Type B pancreatic cell (in vitro differentiated cells): ENCODE measurements at regions not wholly inside any gene's neighbourhood (a gene's known extent, or its start where the extent isn't known, plus 50 kb on each side); places are given as distances from the start of the nearest gene placed in this dataset.
A peak's percentile ranks its signal among the peaks of the same experiment; 100 is the strongest.

Experiments used
- DNase-seq: peaks from one replicate; pipeline ENCODE4 v3.0.0; 2021; ENCODE audit warnings: mixed read lengths; ENCODE audit not compliant: unreplicated experiment; ENCODE audit errors: extremely low spot score
- H3K27ac Mint-ChIP-seq: 2 replicates; pipeline ENCODE4 v1.8.0; 2021; ENCODE audit warnings: mild to moderate bottlenecking, mixed read lengths
- H3K27me3 Mint-ChIP-seq: 2 replicates; pipeline ENCODE4 v1.8.0; 2021; ENCODE audit warnings: mixed read lengths
- H3K36me3 Mint-ChIP-seq: 2 replicates; pipeline ENCODE4 v1.8.0; 2021; ENCODE audit warnings: mixed read lengths
- H3K4me1 Mint-ChIP-seq: one replicate; pipeline ENCODE4 v1.8.0; 2021; ENCODE audit warnings: mixed read lengths; ENCODE audit not compliant: unreplicated experiment
- H3K4me3 Mint-ChIP-seq: 2 replicates; pipeline ENCODE4 v1.8.0; 2021; ENCODE audit warnings: mild to moderate bottlenecking, mixed read lengths
- H3K9me3 Mint-ChIP-seq: 2 replicates; pipeline ENCODE4 v1.8.0; 2021; ENCODE audit warnings: mixed read lengths
- CTCF ChIP-seq: fragments of 200-600 bp; sonication (generic); conservative IDR thresholded peaks from 2 replicates; pipeline ENCODE4 v1.5.0; 2021; ENCODE audit warnings: antibody characterized with exemption, mild to moderate bottlenecking

GRCh38 chr13:104163866-104164630 lies 1097.8 kb upstream of the SLC10A2 start:
- DNase-seq, result no peak
- Mint-ChIP-seq H3K4me1 (no peaks in the 10 kb centered on the region), H3K36me3 (no peaks in the 10 kb centered on the region), H3K27me3 (peaks cover 3% of the 10 kb centered on the region), H3K9me3 (no peaks in the 10 kb centered on the region), H3K27ac (no peak overlapping the region), H3K4me3 (no peak overlapping the region)
- TF ChIP-seq CTCF, result no peak

GRCh38 chr13:104160536-104160935 lies 1094.3 kb upstream of the SLC10A2 start:
- no peaks in the 10 kb centered on the region for H3K36me3 Mint-ChIP-seq
- DNase-seq, result no peak
- no peaks in the 10 kb centered on the region for H3K27me3 Mint-ChIP-seq
- H3K4me3 Mint-ChIP-seq, result no peak overlapping the region
- H3K27ac Mint-ChIP-seq, result no peak overlapping the region
- no peaks in the 10 kb centered on the region for H3K4me1 Mint-ChIP-seq
- H3K9me3 Mint-ChIP-seq, result no peaks in the 10 kb centered on the region
- no peak for TF ChIP-seq CTCF

- Mint-ChIP-seq H3K4me3 (peak overlapping the region; percentile 70), H3K27me3 (no peaks in the 10 kb centered on the region), H3K27ac (no peak overlapping the region), H3K9me3 (no peaks in the 10 kb centered on the region), H3K4me1 (peaks cover 10% of the 10 kb centered on the region), H3K36me3 (no peaks in the 10 kb centered on the region)
- DNase-seq, result no peak
- TF ChIP-seq CTCF, result no peak
Measured at GRCh38 chr13:104143760-104144416, 1077.7 kb upstream of the SLC10A2 start.

- no peak overlapping the region for H3K27ac Mint-ChIP-seq
- H3K36me3 Mint-ChIP-seq, result no peaks in the 10 kb centered on the region
- peaks cover 10% of the 10 kb centered on the region for H3K4me1 Mint-ChIP-seq
- DNase-seq, result no peak
- H3K4me3 Mint-ChIP-seq, result no peak overlapping the region
- TF ChIP-seq CTCF, result no peak
- no peaks in the 10 kb centered on the region for H3K9me3 Mint-ChIP-seq
- H3K27me3 Mint-ChIP-seq, result no peaks in the 10 kb centered on the region
Measured at GRCh38 chr13:104140552-104140951, 1074.3 kb upstream of the SLC10A2 start.

- Mint-ChIP-seq H3K27me3 (no peaks in the 10 kb centered on the region), H3K4me3 (no peak overlapping the region), H3K36me3 (no peaks in the 10 kb centered on the region), H3K9me3 (no peaks in the 10 kb centered on the region), H3K4me1 (peaks cover 4% of the 10 kb centered on the region), H3K27ac (no peak overlapping the region)
- no peak for DNase-seq
- TF ChIP-seq CTCF, result no peak
Measured at GRCh38 chr13:104137416-104137815, 1071.2 kb upstream of the SLC10A2 start.
